Gastroesophageal sphincter (tissue), 3 donors: ENCODE measurements at regions not wholly inside any gene's neighbourhood (a gene's known extent, or its start where the extent isn't known, plus 50 kb on each side); places are given as distances from the start of the nearest gene placed in this dataset.

Experiments used
- CTCF ChIP-seq, 4 experiments: fragments of 200-600 bp in 2 of 4; fragments of 450-650 bp in 2 of 4; sonication (generic) in 1 of 4; IDR thresholded peaks; one replicate each; pipeline ENCODE4 v1.5.1; 2017 to 2019; ENCODE audit warnings: antibody characterized with exemption in 4 of 4, mild to moderate bottlenecking in 2 of 4, moderate library complexity in 2 of 4
- EP300 ChIP-seq: sonication (generic); formaldehyde crosslinking; IDR thresholded peaks from one replicate; pipeline ENCODE4 v1.6.1; 2017; ENCODE audit warnings: antibody characterized with exemption, mild to moderate bottlenecking
- POLR2A ChIP-seq, 2 donors: fragments of 450-650 bp; IDR thresholded peaks; one replicate each; pipeline ENCODE4 v1.6.1; 2017; ENCODE audit warnings: antibody characterized with exemption in 2 of 2, mild to moderate bottlenecking in 2 of 2, moderate library complexity in 1 of 2

GRCh38 chr4:164503874-164504273, 250.1 kb upstream of the SMIM31 start:
- TF ChIP-seq CTCF (IDR thresholded peaks at IDR 0.05) (no peak), POLR2A (IDR thresholded peaks at IDR 0.05) (no peak), EP300 (no peak)
